GM19372 (cell line): ENCODE measurements at regions not wholly inside any gene's neighbourhood (a gene's known extent, or its start where the extent isn't known, plus 50 kb on each side); places are given as distances from the start of the nearest gene placed in this dataset.
A peak's percentile ranks its signal among the peaks of the same experiment; 100 is the strongest.

ENCODE experiments used
- ATAC-seq: cut with Tn5 transposase; IDR thresholded peaks from one replicate; pipeline ENCODE4 v1.9.1; 2021; ENCODE audit warnings: mild to moderate bottlenecking, low read depth, moderate library complexity; ENCODE audit not compliant: unreplicated experiment

DNA sequence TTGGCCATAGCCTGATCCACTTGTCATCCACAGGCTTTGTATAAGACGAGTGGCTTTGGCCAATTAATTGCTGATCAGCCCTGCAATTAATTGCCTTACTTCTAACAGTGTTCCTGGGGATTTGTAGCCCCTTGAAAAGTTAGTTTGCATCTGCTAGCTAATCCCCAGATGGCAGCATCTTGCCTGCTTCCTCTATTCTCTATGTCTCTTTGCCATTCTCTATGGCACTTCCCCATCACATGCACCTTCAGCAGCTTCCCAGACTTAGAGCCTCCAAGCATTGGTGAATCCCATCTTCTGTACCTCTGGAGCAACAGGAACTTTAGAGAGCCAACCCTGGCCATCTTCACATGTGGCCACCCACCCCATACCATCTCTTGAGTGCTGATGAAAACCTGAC is 197.0 kb upstream of the DMAC1 start:
- no peak for ATAC-seq

DNA sequence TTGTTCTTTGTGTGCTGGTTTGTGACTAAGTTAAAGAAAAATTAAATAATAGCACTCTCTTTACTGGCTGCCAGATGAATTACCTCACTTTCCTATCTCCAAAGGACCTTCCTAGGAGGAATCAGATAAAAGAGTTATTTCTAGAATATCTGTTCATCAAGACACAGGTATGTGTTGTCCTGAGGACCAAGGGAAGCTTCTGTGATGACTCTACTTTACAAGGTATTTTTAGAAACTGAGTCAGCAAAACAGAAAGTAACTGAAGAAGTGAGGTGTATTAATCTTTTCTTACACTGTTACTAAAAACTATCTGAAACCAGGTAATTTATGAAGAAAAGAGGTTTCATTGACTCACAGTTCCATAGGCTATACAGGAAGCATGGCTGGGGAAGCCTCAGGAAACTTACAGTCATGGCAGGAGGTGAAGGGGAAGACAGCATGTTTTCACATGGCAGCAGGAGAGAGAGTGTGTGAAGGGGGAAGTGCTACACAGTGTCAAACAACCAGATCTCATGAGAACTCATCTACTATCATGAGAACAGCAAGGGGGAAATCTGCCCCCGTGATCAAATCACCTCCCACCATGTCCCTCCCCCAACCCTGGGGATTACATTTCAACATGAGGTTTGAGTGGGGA is 189.2 kb upstream of the DMAC1 start:
- no peak for ATAC-seq

DNA sequence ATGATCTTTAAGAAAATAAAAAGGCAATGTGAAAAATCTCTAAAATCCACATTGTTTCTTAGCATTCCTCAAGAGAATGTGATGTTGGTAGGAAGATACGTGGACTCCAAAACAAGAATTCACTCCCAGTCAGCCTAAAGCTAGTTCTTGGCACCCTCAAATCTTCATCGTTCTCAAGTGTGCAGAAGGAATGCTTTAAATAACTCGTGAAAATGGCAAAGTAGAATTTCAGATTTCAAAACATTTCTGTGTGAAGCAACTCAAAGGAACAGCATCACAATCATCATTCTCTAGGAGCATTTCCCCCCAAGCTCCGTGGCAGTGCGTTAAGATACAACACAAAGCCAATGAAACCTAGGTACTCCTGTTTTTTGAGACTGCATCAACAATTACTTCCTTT is 185.1 kb upstream of the DMAC1 start:
- no peak for ATAC-seq

DNA sequence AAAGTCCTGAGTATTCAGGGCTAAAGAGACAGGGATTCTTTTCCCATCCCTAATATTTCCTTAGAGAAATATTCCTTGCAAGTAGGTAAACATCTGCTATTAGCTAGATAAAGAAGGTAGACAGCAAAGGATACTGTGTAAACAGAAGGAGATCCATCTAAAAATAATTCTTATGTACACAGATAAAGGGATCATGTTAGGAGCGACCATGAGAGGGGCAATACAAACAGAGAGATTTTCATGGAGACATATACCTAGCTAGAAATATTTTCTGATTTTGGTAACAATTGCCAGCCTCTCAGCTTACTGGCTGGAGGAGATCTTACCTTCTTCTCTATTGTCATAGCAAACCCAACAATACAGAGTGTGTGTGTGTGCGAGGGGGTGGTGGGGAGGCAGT is 184.6 kb upstream of the DMAC1 start:
- no peak for ATAC-seq

DNA sequence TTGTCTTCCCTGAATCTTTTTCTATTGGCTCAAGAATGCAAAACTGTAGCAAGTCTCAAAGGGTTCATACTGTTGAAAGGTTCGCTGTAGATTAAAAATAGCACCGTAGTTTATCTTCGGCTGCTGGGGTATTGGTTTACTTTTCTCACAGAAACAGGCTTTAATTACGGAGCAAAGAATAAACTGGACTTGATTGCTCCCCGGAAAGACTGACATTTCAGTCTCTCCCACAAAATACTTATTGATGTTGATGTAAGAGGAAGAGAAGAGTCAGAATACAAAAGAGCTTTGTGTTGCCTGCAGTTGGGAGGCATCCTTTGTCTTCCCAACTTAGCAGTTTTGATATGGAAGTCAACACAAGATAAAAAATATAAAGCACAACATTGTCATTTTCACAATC is 183.9 kb upstream of the DMAC1 start:
- ATAC-seq = no peak

DNA sequence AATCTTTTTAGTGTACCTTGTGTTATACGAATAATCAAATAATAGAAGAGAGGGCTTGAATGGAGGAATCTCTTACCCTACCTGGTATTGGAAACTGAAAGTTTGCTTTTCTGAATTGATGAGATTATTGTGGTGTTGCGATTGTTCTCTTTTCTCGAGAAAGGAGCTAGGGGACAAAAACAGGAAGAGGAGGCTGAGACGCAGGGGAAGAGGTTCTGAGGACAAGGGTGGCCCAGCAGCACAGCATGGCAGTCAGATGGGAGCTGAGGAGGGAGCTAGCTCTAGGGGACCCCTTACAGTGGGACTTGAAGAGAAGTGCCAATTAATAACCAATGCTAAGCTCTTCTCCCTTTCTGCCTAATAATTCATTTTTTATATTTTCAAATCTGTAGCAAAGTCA is 183.3 kb upstream of the DMAC1 start:
- ATAC-seq = no peak

DNA sequence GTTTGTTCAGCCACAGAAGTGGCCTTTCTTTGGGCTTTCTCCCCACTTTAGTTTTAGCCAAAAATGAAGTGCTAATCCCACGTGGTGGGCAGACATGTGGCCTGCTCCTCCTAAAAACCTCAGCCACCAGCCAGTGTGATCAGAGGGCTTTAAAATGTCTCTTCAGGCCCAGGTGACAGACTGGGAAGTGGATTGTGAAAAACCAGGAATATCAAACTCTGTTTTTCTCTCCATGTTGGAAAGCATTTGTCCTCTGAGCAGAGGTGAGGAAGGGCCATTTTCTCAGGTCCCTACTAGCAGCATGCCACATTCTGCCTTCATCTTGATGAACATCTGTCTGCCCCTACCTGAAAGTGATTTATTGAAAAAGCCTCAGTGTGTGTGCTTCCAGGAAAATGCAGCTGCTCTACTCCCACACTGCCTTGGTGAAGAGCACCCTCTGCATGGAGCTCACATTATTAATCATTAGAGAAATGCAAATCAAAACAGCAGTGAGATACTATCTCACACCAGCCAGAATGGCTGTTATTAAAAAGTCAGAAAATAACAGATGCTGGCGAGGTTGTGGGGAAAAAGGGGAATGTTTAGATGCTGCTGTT is 181.2 kb upstream of the DMAC1 start:
- ATAC-seq = no peak

DNA sequence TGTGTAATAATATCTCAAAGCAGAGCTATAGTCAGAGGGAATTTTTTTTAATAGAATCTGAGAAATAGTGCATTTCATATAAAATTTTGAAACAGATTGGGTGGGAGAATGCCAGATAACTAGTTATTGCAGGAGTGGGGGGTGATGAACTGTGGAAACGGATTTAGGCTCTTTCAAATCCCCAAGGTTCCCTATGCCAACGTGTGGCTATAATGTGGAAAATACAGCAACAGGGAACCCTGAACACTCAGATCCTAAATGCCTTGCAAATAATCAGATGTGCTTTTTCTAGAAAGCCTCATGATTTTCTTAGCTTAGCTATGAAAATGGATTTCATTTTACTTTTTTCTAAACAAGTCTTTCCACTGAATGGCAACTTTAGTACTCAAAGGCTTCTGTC is 180.5 kb upstream of the DMAC1 start:
- no peak for ATAC-seq

DNA sequence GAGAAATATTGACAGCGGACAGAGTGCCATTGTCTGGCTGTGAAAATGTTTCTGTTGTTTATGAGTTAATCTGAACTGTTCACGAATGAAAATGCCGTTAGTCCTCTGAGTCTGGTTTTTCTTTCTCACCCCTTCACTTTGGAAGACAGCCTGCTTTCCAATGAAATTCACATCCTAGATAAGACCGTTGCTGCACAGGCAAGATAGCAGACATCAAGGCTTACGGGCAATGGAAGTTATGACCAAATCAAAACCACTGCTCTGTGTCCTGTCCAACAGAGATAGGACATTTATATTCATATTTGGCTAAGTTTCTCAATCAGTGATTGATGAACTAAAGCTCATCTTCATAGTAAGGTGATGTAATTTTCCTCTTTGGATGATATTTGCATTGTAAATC is 180.0 kb upstream of the DMAC1 start:
- no peak for ATAC-seq

DNA sequence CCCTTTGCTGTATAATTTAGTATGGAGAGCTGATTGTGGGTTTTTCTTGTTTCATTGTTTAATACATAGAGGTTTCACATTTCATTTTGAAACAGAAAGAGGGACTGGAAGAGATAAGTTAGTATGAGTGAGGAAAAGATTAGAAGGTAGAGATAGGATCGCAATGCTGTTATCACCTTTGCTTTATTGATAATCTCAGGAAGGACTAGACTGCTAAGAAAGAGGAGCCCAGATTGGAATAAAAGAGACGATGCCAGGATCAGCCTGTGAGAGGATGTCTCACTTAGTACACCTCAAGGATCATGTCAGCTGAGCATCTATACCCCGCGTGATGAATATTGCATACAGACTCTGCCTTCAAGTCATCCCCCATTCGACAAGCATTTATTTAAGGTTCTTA is 178.0 kb upstream of the DMAC1 start:
- ATAC-seq = no peak

DNA sequence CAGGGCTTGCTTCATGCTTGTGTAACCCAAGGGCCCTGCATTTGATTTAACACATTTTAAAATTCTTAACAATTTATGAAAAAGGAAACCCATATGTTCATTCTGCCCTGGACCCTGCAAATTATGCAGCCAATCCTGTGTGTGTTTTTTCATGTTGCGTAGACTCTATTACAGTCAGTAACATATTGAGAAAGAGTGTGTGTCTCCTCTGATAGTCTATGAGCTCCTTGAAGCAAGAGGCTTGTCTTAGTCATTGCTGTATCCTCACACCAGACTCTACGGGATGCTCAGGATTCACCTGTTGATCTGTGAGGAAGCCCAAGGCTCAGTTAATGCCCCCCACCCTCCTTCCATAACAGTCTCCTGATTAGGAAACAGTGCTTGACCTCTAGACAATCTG is 177.3 kb upstream of the DMAC1 start:
- ATAC-seq = peak; percentile 2

DNA sequence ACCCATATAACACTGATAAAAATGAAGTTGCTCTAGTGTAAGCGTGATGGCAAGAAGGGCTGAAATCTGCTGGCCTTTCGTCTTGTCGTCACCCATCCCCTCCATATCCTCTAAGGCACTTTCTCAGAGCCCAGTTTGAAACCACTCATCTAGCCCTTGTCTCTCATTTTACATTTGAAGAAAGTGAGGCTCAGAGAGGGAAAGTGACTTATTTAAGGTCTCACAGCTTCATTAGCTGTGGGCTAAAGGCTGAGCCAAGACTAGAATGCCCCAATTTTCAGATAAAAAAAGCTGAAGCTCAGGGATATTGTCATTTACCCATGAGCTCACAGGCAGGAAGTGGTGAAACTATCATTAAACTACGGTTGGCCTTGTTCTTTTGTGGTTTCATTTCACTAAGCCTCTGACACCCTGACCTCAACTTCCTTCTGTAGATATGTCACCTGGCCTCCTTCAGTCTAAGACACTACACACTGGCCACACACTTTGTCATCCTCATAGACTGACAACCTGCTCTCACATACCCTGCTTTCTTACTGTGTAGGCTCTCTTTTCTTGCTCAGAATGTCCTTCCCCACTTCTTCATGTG is 176.7 kb upstream of the DMAC1 start:
- peak; percentile 97 for ATAC-seq

DNA sequence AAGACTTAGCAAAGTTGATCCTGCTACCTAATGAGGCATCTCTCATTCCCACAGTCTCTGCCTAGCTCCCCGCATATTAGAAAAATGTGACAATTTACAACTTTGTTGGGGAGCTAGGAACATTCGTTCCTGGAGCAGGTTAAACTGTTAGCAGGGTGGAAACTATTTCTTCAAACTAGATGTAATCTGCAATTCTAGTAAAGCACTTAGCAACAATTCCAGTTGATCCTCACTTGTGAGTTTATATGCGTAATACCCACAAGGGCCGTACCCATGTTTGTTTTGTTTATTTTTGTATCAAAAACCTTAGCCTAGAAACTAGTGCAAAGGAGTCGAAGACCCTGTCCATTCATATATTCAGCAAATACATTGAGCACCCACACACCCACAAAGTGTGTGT is 175.8 kb upstream of the DMAC1 start:
- ATAC-seq = no peak

DNA sequence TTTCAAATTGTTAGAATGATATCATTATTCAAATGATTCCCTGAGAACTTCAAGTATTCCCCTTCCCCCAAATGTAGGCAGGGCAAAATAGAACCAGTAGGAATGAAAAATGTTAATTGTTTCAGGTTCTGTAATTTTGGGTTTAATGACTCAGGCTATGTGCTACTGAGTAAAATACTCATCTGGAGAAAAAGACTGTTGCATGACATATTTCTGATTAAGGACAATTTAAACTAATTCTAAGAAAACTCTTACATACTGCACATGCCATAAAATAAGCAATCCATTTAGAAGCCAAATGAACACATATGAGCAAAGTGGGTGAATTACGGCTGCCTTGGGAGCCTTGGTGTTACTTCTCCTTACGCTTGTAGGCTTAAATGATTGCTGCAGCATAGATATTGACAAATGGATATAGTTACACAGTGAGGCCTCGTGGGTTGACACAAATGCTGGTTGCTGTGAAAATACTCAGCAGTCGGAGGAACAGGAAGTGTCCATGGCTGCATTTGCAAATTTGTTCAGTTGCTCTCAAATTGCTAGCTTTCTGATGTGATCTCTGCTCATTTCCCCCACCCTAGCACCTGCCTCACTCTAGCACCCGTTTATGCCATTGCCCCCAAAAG is 174.9 kb upstream of the DMAC1 start:
- no peak for ATAC-seq

DNA sequence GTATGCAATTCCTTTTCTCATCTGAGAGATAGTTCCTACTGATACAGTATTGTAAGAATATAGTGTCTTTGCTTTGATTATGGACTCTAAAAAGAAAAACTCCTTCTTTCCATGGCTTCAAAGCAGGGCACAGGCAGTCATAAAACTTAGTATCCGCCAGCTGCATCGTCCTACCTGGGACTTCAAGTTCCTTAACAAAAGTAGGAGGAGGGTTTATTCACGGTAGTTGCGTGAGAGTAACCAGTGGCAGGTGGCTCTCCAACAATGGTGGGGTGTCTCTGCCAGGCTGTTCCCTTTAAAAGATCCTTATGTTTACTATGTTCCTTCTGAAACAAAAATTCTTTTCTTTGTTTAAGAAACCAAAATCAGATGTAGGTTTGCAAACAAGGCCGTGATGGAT is 173.5 kb upstream of the DMAC1 start:
- no peak for ATAC-seq

DNA sequence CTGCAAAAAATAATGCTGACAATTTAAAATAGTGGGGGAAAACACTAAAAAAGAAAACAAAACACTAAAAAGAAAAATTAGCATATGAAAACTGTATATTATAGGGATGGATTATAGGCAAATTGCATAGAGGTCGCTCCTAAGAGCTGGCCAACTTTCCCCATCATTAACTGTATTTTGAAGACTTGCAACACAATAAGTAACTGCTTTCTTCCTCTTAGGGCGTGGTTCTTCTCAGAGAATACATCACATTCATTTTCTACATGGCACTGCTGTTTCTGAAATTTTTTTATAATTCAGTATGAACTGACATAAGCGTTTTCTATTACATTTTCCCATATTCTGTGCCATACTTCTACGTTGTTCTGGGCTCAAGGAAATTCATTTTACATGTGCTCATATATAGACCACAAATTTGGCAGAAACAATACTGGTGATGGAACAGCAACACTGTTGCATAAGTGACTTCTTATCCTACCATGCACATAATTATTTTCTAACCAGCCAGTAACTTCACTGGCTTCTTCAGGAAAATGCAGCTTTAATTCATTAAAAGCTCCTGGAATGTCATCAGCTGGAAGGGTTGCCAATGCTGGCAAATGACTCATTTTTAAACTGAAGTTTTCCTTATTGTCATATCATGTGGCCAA is 171.2 kb upstream of the DMAC1 start:
- no peak for ATAC-seq

DNA sequence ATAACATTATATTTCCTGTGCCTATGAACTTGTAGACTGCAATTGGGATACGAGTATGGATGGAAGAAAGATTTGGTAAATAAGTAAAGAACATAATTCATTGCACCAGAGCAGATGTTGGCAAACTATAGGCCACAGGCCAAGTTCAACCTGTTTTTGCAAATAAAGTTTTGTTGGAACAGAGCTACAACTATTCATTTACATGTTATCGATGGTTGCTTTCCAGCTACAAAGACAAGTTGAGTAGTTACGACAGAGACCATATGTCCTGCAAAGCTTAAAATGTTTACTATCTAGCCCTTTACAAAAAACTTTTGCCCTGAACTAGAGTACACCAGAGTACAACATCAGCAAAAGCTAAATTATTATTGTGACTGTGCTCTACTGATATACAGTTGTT is 169.1 kb upstream of the DMAC1 start:
- no peak for ATAC-seq

DNA sequence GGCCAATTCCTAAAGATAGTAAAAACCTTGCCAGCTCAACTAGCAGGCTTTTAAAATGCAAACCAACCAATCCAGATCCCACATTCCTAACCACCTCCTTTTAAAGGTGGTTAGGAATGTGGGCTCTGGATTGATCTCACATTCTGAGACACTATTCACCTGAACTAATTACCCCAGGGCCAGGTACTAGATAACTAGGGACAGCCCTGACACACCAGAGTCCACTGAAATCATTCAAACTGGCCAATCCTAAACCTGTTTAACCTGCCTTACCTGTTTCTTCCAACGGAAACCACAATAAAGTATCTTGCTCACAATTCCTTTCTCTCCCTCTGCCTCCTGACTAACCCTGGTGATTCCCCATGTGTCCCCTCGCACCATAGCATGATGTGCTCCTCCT is 168.3 kb upstream of the DMAC1 start:
- no peak for ATAC-seq

DNA sequence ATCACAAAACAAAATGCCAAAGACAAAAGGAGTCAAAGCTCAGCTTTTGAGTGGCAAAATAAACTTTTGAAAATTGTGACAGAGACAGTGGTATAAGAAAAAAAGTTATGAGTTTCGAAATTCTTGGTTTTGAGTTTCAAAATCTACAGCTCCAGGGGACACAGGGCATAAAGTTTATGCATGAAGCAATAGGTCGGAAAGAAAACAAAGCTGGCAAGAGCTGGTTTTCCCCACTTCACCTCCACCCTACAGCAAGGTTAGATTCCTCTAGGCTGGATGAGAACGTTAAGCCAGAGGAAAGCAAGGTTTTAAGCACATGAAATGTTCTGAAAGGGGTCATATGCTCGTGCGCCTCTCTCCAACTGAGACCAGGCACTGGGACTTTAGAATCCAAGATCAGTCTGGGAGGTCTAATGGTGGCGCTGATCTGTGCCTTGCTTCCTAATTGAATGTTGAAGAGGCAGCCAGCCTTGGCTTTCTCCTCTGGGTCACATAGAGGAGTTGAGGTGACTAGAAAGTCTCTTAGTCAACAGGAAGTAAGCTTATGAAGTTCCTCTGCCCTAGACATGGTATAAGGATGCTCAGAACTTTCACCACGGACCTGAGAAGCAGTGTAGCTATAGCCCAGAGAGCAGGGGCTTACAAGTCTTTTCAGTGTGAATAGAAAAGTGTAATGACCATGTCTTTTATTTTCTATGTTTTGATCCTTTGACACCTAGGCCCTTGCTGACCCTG is 167.7 kb upstream of the DMAC1 start:
- ATAC-seq = no peak

DNA sequence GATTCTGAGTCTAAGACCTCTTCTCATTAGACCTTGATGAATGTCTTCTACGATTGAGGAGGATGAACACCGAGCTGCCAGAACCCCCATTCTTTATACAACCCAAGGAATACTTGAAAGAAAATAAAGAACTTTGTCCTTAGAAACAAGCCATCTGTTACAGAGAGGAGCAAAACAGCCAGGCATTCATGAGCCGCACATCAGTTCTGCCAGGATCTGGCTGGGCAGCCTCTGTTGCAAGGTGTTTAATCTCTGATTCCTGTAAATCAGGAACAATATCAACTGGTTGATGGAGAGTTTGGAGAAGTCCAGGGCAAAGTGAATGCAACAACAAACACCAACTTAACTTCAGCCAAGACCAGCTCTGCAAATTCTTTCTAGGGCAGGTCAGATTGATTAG is 165.5 kb upstream of the DMAC1 start:
- no peak for ATAC-seq

DNA sequence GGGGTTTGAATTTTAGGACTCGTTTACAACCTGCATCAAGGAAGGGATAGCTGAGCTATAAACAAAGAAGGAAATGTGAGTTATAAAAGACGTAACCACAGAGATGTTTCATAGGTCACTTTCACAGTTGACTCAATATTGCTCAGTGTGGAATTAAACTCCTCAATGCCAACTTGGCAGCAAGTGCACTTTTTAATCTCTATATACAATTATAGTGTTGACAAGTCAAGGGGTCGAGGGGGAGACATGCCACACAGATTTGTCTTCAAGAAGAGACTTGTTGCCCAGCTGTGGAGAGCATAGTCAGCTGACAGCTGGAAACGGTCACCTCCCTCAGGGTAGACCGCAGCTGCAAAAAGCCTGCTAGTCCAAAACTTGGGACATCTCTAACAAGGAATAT is 163.4 kb upstream of the DMAC1 start:
- ATAC-seq = no peak
